Activated gamma-delta T cell (primary cell): ENCODE measurements at regions not wholly inside any gene's neighbourhood (a gene's known extent, or its start where the extent isn't known, plus 50 kb on each side); places are given as distances from the start of the nearest gene placed in this dataset.

Experiments used
- DNase-seq: peaks from one replicate; lab custom pipeline; 2025; lab: John Stamatoyannopoulos, UW

DNA sequence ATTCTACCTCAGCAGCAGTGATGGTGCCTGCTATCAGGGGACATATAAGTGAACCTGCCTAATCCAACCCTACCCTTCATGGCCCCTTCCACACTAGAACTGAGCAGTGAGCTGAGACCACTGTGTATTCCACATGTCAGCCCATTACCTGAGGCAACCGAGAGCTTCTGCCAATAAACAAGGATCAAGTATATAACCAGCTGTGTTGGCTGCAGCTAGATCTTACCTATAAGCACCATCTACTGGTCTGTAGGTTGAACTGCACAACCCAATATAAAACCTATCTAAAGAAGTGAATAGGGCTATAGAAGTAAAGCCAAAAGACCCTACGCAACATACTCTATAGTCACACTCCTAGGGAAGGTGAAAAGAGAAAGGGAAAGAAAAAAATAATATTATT lies 376.9 kb downstream of the HHIPL2 start:
- DNase-seq = no peak

DNA sequence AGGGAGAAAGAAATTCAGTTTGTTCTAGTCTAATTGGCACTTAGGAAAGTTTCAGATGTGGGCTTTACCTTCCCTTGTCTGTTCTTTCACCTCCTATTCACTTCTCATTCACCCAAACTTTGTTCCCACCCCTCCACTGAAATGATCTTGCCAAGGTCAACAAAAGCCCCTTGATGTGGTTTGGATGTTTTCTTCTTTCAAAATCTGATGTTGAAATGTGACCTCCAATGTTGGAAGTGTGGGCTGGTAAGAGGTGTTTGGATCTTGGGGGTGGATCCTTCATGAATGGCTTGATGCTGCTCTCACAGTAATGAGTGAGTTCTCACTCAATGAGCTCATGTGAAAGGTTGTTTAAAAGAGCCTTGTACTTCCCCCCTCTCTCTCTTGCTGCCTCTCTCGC lies 379.3 kb downstream of the HHIPL2 start:
- DNase-seq = no peak

DNA sequence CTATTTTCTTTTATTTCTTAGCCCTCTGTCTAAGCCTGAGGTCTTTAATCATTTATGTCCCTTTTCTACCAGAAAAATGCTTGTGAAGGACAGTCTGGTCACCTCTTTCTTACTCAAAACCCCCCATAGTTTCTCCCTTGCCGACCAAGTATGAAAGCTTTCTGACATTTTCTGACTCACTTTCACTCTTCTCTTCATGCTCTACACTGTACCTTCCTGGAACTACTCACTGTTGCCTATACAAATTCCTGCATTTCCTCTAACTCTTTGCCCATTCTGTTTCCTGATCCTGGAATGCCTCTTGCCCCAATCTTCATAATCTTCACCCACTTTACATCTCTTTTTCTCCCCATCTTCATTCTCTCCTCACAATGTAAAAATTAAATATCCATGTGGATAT lies 380.0 kb downstream of the HHIPL2 start:
- DNase-seq = no peak

DNA sequence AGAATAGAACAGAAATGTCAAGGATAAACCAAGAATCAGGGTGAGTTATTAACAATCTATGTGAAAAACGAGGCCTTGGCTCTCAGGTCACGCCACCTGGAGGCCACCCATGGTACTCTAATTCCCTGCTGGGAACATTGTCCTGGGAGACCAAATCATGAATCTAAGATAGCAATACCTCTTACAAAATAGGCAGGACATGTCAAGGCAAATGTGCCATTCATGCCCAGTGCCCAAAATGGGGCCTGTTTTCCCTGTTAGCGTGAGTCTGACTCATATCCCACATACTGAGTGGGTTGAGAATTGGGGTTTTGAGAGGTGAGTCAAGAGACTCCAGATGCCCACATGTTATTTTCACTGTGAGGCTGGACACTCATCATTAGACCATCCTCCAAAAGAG lies 380.8 kb downstream of the HHIPL2 start:
- no peak for DNase-seq

DNA sequence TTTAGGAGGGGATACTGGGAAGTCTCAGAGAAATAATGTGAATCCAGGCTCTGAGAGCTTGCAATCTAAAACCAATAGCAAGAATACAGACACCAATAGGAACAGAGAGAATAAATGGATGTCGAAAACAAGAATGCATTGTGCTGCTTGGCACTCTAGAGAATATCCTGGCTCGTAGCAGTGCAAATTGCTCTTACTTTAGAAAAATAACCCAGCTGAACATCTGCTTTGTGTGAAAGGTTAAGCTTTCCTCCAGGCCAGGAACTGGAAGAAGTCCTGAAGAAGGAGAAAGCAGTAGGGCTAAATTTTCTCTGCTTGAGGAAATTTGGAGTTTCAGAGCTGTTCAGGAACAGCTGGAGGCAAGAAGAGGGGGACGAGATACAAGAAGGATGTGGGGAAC lies 382.3 kb downstream of the HHIPL2 start:
- DNase-seq = no peak

DNA sequence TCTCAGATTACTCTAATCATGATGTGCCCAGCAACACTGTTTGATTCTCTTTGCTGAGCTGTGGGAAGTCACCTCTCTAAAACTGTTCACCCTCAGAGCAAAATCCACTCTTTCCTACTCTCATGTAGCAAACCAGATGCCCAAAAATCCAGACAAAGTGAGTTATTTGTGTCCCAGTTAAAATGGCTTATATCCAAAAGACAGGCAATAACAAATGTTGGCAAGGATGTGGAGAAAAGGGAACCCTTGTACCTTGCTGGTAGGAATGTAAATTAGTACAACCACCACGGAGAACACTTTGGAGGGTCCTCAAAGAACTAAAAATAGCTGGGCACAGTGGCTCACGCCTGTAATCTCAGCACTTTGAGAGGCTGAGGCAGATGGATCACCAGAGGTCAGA lies 384.0 kb downstream of the HHIPL2 start:
- DNase-seq = no peak

DNA sequence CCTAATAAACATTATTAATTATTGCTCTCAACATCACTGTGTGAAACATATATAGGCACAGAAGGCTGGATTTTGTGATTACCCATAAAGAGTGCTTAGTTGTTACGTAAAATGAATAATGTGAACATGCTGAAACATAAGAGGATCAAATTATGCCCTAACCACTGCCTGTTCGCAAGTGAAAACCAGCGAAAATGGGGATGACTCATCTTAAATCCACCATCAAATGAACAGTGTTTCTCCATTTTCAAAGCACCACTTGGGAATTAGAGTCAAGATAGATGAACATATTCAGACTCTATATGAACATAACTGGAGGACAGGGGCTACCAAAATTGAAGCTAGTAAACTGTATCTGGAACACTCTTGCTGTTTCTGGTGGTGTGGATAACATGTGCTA lies 386.2 kb downstream of the HHIPL2 start:
- no peak for DNase-seq

DNA sequence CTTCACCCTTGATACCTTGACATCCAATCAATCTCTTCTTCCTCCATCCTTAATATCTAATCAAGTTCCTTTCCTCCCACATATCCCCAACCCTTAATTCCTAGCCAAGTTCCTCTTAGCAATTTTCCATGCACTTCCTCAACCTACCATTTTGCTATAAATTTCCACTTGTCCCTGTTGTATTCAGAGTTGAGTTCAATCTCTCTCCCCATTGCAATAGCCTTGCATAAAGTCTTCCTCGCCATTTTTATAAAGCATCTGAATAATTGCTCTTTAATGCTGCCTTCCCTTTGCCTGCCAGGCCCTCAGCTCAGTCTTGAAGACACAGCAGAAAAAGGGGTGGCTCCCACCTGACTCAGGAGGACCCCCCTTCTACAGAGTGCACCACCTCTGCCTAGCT lies 390.3 kb downstream of the HHIPL2 start:
- no peak for DNase-seq

DNA sequence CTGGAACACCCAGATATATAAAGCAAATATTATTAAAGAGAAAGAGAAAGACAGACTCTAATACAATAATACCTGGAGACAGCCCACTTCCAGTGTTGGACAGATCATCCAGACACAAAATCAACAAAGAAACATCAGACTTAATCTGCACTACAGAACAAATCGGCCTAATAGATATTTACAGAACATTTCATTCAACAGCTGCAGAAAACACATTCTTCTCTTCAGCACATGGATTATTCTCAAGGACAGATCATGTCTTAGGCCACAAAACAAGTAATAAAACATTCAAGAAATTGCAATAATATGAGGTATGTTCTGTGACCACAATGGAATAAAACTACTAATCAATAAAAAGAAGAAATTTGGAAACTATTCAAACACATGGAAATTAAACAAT lies 398.3 kb upstream of the DUSP10 start:
- DNase-seq = no peak

DNA sequence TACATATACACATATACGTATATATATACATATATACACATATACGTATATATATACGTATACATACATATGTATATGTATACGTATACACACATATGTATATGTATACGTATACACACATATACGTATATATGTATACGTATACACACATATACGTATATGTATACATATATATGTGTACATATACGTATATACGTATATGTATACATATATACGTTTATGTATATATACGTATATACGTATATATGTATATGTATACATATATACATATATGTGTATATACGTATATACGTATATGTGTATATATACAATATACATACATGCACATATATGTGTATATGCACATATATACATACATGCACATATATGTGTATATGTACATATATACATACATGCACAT lies 396.2 kb upstream of the DUSP10 start:
- DNase-seq = no peak

DNA sequence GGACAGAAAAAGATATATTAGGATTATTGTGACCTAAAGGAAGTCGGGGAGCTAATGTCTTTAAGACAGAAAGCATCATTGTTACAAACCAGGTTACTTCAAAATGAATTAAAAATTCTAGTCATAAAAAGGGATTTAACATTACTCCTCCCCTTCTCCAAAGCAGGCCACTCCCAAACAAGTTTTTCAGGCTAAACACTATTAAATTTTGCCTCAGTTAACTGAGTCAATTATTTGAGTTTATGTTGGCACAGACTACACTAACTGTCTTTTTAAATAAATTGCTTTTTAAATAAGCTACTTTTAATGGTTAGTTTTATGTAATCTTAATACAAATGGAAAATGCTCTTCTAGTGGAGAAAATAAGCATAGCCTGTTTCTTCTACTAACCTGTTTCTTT lies 395.0 kb upstream of the DUSP10 start:
- DNase-seq = no peak

DNA sequence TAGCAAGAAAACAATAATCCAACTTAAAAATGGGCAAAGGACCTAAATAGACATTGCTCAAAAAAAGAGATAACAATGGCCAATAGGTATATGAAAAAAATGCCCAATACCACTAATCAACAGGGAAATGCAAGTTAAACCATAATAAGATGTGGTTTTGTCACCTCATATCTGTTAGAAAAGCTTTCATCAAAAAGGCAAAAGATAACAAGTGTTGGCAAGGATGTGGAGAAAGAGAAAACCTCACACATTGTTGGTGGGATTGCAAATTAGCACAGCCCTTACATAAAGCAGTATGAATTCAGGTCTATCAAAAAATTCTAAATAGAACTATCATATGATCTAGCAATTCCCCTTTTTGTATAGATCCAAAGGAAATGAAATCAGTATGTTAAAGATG lies 387.2 kb upstream of the DUSP10 start:
- no peak for DNase-seq

DNA sequence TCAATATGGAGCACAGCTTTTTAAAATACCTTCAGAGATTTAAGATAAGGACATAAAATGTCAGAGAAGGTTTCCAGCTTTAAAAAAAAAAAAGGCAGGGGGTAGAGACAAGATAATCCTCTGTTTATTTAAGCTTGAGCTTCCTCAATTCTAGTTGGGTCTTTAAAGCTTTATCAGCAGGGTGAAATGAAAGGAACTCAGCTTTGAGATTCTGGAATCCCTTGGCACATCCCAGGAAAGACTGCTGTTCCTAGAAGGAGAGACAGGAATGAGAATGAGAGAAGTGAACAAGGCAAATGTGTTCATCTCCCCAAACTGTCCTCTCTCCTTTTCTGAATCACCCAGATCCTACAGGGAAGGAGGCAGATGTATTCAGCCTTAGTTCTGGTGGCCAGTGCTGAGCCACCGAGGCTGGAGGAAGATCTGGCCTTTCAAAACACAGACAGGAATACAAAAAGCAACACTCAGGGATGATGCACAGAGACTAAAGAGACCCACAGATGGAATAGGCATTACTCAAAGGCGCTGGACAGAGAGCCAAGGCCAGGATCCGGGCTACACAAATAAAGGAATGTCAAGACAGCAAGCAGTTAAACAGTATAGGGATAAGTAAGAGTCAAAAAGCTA lies 385.8 kb upstream of the DUSP10 start:
- no peak for DNase-seq

DNA sequence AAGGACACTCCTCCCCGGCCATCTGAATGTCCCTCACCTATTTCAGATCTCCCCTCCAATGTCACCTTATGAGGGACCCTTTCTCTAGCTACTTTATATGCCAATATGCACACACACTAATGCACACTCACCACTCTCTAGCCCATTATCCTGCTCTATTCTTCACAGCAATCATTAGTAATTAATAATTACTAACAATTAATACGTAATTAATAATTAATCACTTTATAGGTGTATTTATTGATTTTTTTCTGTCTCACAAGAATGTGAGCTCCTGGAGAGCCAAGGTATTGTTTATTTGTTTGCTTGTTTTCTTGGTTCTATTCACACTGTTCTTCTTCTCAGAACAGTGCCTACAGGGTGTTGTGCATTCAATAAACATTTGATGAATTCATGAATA lies 385.2 kb upstream of the DUSP10 start:
- no peak for DNase-seq

DNA sequence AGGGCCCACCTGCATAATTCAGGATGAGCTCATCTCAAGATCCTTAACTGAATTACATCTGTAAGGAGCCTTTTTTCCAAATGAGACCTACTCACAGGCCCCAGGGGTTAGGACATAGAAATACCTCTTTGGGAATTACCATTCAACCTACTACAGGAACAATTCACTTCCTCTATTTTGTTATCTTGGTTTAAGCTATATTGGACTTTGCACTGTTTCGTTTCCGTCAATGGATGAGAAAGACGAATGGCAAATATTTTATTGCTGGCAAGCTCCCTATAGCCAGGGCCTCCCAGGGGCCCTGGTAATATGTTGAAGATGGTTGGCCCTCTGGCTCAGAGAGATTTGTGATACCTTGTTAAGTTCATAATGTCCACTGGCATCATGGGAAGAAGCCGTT lies 384.2 kb upstream of the DUSP10 start:
- no peak for DNase-seq

DNA sequence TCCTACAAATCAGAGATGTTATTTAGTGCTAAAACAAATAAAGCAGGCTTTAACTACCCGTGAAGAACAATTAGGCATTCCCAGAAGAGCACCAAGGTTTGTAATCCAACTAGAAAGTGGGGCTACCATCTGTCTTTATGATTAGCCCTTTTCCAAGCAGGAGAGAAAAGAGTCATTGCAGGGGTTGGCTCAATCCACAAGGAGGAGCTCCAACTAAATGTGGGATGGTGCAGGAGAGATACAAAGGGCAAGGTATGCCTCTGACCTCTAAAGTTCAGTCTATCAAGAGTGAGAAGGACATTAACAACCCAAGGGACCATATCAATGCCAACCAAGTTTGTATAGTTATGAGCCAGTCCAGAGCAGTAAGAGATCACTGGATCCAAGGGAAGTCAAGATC lies 382.7 kb upstream of the DUSP10 start:
- no peak for DNase-seq

DNA sequence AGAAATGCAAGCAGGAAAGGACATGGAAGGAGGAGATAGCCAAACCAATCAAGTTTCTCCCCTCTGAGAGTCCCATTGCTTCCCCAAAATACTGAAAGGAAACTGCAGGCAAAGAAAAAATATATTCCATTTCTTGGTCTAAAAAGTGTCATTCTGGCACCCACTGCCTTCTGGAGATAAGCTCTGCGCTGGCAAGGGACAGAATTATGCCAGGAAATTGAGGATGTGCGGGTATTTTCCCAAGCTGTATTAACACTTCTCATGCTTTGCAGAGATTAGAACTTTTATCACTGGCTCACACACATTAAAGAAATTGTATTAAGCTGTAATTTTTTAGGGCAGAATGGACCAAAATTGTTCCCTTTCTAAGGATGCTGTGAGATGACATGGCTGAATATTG lies 381.2 kb upstream of the DUSP10 start:
- DNase-seq = no peak

DNA sequence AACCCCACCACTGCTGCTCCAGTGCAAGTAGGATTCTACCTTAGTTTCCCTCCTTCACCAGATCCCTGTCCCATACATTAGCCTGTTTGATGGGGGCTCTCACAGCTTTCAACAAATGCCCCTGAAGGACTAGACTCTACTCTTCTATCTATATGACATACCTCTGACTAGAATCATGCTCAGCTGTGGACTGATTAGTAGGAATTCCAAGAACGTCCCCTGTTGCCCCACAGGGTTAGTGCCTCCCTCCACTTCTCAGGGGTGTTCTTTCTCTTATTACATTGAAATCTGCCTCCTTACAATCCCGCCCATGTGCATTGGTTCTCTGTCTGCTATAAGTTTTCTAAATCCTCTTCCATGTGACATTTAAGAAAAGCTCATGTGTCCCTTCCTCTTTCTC lies 375.9 kb upstream of the DUSP10 start:
- DNase-seq = no peak

DNA sequence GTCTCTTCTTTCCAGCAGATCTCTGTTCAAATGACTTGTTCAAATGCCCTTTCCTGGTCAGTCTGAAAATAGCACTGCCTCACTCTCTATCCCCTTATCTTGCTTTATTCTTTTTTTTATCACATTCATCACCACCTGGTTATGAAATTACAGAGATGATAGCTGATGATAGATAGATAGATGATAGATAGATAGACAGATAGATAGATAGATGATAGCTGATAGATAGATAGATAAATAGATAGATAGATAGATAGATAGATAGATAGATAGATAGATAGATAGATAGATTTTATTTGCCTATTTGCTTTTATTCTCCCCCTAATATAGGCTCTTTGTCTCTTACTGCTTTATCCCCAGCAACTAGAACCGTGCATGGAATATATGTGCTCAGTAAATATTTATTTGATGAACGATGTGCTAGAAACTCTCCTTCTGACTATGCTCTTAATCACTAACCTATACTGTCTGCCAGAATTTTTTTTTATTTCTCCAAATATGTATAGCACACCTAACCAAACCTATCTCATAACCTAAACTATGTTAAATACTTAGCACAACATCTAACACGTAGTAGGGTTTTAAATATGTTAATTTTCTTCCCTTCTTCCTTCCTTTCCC lies 372.8 kb upstream of the DUSP10 start:
- no peak for DNase-seq

DNA sequence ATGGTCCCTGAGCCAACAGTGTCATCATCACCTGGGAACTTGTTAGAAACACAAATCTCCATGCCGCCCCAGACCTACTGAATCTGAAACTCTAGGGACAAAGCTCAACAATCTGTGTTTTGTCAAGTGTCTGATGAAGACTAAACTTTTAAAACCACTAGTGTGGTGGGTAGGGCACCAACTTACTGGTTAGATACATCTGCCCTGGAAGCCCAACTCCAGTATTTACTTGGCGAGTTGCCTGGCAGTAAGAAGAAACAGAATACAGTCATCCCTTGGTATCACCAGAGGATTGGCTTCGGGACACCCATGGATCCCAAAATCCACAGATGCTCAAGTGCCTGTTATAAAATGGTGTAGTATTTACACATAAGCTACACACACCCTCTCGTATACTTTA lies 367.9 kb upstream of the DUSP10 start:
- DNase-seq = no peak

DNA sequence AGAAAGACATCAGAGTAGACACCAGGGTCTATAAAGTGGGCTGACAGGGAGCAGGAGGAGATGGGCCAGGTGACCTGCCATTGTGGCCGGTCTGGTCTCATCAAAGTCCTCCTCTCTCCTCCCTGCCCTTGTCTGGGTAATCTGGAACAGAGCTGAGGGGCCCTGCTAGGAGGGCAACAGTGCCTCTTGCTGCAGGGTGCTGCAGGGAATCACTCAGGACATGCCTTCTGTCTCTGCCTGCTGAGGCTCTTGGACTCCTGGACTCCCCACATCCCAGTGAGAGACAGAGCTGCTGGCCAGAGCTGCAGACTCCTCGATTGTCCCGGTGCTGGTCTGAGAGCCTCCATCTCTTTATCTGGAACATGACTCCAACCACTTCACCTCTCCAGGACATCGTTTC lies 366.1 kb upstream of the DUSP10 start:
- no peak for DNase-seq

DNA sequence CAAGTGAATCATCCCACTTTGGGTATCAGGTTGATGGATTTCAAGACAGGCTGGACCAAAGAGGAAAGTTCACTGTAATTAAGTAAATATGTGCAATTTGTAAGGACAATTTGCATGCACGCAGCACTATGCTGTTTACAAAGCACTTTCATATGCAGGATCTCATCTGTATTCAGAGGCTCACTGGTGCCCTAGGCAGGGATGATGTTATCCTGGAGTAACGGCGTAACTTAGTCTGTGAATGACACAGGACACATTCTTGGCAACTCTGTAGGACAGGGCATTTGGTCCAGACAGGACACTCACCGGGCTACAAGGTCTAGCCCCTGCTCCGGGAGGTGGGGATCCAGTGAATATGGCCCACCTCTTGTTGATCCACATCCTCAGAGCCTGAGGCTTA lies 365.4 kb upstream of the DUSP10 start:
- DNase-seq = no peak

DNA sequence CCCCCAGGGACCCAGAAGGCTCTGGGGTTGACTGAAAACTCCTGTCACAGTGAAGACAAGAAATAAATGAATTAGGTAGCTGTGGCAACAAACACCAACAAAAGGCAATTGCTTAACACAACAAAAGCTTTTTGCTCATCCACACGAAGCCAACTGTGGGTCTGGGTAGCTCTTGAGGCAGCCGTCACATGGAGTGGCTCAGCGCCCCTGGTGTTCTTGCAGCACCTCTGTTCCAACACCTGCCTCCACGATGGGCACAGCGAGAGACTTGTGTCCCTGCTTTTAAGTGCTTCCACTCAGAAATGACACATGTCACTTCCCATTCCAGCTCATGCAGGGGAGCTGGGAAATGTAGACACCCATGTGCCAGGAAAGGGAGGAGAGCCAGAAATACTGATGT lies 364.5 kb upstream of the DUSP10 start:
- no peak for DNase-seq

DNA sequence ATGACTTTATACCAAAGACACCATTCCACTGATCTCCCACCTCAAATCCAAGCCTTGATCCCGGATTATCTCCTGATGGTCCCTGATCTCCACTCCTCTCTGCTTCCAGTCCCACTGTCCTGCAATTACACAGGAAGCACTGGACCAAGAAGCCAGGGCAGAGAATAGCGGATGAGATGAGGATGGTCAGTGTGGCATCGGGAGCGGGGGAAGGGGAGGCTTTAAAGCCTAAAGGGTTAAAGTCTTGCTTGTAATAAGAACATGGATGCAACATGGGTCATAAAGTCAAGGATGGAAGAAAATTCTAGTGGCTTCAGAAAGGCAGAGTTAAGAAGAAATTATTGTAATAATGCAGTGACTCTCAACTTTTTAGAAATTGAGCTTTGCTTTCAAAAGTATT lies 364.0 kb upstream of the DUSP10 start:
- DNase-seq = no peak

DNA sequence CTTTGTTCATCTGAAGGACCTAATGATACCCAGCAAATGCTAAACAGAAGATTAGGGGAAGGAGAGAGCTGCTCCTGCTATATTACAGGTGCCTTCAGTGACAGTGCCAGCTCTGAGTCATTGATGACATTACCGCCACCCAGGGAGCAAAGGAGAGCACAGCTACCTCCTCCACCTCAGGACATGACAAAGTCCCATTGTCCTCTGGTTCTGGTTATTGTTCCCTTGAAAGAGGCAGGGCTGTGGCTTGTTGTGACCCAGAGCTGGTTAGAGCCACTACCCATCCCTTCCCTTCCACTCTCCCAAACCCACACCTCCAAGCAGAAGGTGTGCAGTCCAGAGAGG lies 363.5 kb upstream of the DUSP10 start:
- no peak for DNase-seq
